ENCODE measurements at regions not wholly inside any gene's neighbourhood (a gene's known extent, or its start where the extent isn't known, plus 50 kb on each side); places are given as distances from the start of the nearest gene placed in this dataset.

- Mint-ChIP-seq H3K36me3 (ENCODE audit: unreplicated experiment) (peaks cover 17% of the 10 kb centered on the region), H3K27ac (ENCODE audit: unreplicated experiment) (no peak overlapping the region), H3K4me3 (ENCODE audit: unreplicated experiment) (no peak overlapping the region), H3K9me3 (ENCODE audit: unreplicated experiment) (peaks cover 6% of the 10 kb centered on the region), H3K27me3 (ENCODE audit: unreplicated experiment) (peaks cover 6% of the 10 kb centered on the region), H3K4me1 (ENCODE audit: low read depth, unreplicated experiment) (peaks cover 5% of the 10 kb centered on the region)
- no peak for DNase-seq
- TF ChIP-seq CTCF (IDR thresholded peaks at IDR 0.05; ENCODE audit: partially characterized antibody, unreplicated experiment), result no peak
Measured at GRCh38 chr20:24773168-24773567, 175.9 kb upstream of the CST7 start.

GRCh38 chr20:24773751-24774201 lies 175.3 kb upstream of the CST7 start:
- DNase-seq, result no peak
- H3K36me3 Mint-ChIP-seq (ENCODE audit: unreplicated experiment), result peaks cover 17% of the 10 kb centered on the region
- no peak overlapping the region for H3K27ac Mint-ChIP-seq (ENCODE audit: unreplicated experiment)
- no peak overlapping the region for H3K4me3 Mint-ChIP-seq (ENCODE audit: unreplicated experiment)
- H3K9me3 Mint-ChIP-seq (ENCODE audit: unreplicated experiment), result peaks cover 6% of the 10 kb centered on the region
- peaks cover 6% of the 10 kb centered on the region for H3K27me3 Mint-ChIP-seq (ENCODE audit: unreplicated experiment)
- H3K4me1 Mint-ChIP-seq (ENCODE audit: low read depth, unreplicated experiment), result peaks cover 5% of the 10 kb centered on the region
- TF ChIP-seq CTCF (IDR thresholded peaks at IDR 0.05; ENCODE audit: partially characterized antibody, unreplicated experiment), result no peak

GRCh38 chr20:24775966-24776365 lies 173.1 kb upstream of the CST7 start:
- Mint-ChIP-seq H3K27me3 (ENCODE audit: unreplicated experiment) (peaks cover 6% of the 10 kb centered on the region), H3K9me3 (ENCODE audit: unreplicated experiment) (peaks cover 8% of the 10 kb centered on the region), H3K36me3 (ENCODE audit: unreplicated experiment) (peaks cover 17% of the 10 kb centered on the region), H3K4me1 (ENCODE audit: low read depth, unreplicated experiment) (peaks cover 7% of the 10 kb centered on the region), H3K4me3 (ENCODE audit: unreplicated experiment) (no peak overlapping the region), H3K27ac (ENCODE audit: unreplicated experiment) (no peak overlapping the region)
- DNase-seq, result no peak
- TF ChIP-seq CTCF (IDR thresholded peaks at IDR 0.05; ENCODE audit: partially characterized antibody, unreplicated experiment), result no peak

- H3K9me3 Mint-ChIP-seq (ENCODE audit: unreplicated experiment), result peaks cover 8% of the 10 kb centered on the region
- no peak for TF ChIP-seq CTCF (IDR thresholded peaks at IDR 0.05; ENCODE audit: partially characterized antibody, unreplicated experiment)
- DNase-seq, result no peak
- no peak overlapping the region for H3K27ac Mint-ChIP-seq (ENCODE audit: unreplicated experiment)
- peaks cover 11% of the 10 kb centered on the region for H3K36me3 Mint-ChIP-seq (ENCODE audit: unreplicated experiment)
- peaks cover 6% of the 10 kb centered on the region for H3K27me3 Mint-ChIP-seq (ENCODE audit: unreplicated experiment)
- H3K4me3 Mint-ChIP-seq (ENCODE audit: unreplicated experiment), result no peak overlapping the region
- peaks cover 7% of the 10 kb centered on the region for H3K4me1 Mint-ChIP-seq (ENCODE audit: low read depth, unreplicated experiment)
Measured at GRCh38 chr20:24776755-24777271, 172.3 kb upstream of the CST7 start.

- no peak for DNase-seq
- Mint-ChIP-seq H3K4me1 (ENCODE audit: low read depth, unreplicated experiment) (peaks cover 7% of the 10 kb centered on the region), H3K27ac (ENCODE audit: unreplicated experiment) (no peak overlapping the region), H3K36me3 (ENCODE audit: unreplicated experiment) (peaks cover 11% of the 10 kb centered on the region), H3K9me3 (ENCODE audit: unreplicated experiment) (peaks cover 8% of the 10 kb centered on the region), H3K27me3 (ENCODE audit: unreplicated experiment) (peaks cover 4% of the 10 kb centered on the region), H3K4me3 (ENCODE audit: unreplicated experiment) (peak overlapping the region; percentile 6)
- no peak for TF ChIP-seq CTCF (IDR thresholded peaks at IDR 0.05; ENCODE audit: partially characterized antibody, unreplicated experiment)
Measured at GRCh38 chr20:24777746-24778145, 171.3 kb upstream of the CST7 start.

Data from glutamatergic neuron (in vitro differentiated cells).